Stomach (tissue), 4 donors: ENCODE measurements at regions not wholly inside any gene's neighbourhood (a gene's known extent, or its start where the extent isn't known, plus 50 kb on each side); places are given as distances from the start of the nearest gene placed in this dataset.

Experiments used
- EP300 ChIP-seq: sonication (generic); formaldehyde crosslinking; IDR thresholded peaks from one replicate; pipeline ENCODE4 v1.6.1; 2017; ENCODE audit warnings: antibody characterized with exemption
- POLR2A ChIP-seq, 4 donors: fragments of 450-650 bp; IDR thresholded peaks; one replicate each; pipeline ENCODE4 v1.6.1; 2016; ENCODE audit warnings: antibody characterized with exemption in 4 of 4, control low read depth in 2 of 4, mild to moderate bottlenecking in 1 of 4, moderate library complexity in 1 of 4
- POLR2AphosphoS5 ChIP-seq, 3 donors: sonication (generic); formaldehyde crosslinking; IDR thresholded peaks; one replicate each; pipeline ENCODE4 v1.6.1; 2016; ENCODE audit warnings: antibody characterized with exemption in 3 of 3
- TF ChIP-seq, protein P1 (sequence below), 7 experiments: fragments of 450-650 bp in 4 of 7; fragments of 200-600 bp in 3 of 7; sonication (generic) in 3 of 7; IDR thresholded peaks; one replicate each; pipeline ENCODE4 v1.5.1; 2016 to 2019; ENCODE audit warnings: antibody characterized with exemption in 7 of 7, control low read depth in 2 of 7, mild to moderate bottlenecking in 1 of 7

DNA sequence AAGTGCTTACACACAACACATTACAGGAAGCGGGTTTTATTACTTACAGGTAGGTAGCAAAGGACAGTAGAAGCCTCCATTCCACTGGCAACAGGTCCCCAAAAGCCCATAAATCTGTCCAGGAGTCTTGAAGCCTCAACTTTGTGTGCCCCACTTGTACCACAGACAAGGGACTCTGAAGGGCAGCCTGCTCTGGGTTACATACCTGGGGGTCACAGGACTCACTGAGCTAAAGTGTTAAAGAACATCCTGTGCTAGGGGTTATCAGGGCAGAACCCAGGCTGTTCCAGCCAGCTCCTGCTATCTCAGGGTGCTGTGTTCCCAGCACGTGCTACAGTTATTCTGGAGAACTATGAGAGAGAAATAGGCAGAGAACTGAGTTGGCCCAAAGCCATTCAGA, 230.9 kb upstream of the SLC10A2 start:
- no peak for TF ChIP-seq POLR2A (IDR thresholded peaks at IDR 0.05)
- TF ChIP-seq, protein P1, sequence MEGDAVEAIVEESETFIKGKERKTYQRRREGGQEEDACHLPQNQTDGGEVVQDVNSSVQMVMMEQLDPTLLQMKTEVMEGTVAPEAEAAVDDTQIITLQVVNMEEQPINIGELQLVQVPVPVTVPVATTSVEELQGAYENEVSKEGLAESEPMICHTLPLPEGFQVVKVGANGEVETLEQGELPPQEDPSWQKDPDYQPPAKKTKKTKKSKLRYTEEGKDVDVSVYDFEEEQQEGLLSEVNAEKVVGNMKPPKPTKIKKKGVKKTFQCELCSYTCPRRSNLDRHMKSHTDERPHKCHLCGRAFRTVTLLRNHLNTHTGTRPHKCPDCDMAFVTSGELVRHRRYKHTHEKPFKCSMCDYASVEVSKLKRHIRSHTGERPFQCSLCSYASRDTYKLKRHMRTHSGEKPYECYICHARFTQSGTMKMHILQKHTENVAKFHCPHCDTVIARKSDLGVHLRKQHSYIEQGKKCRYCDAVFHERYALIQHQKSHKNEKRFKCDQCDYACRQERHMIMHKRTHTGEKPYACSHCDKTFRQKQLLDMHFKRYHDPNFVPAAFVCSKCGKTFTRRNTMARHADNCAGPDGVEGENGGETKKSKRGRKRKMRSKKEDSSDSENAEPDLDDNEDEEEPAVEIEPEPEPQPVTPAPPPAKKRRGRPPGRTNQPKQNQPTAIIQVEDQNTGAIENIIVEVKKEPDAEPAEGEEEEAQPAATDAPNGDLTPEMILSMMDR (IDR thresholded peaks at IDR 0.05) = no peak
- TF ChIP-seq POLR2AphosphoS5 (IDR thresholded peaks at IDR 0.05) = no peak
- TF ChIP-seq EP300 = no peak
